HL-60/S4 treated with retinoic acid at 250 ng/mL for 4 days and 3 days (cell line): ENCODE measurements at regions not wholly inside any gene's neighbourhood (a gene's known extent, or its start where the extent isn't known, plus 50 kb on each side); places are given as distances from the start of the nearest gene placed in this dataset.

ENCODE experiments used
- in situ Hi-C: fragments of 300-500 bp; cut with MboI; formaldehyde crosslinking; loops from 2 replicates; pipeline ENCODE4 v1.7.0; 2022; ENCODE audit warnings: low sequenced_read_pairs

- in situ Hi-C loops: no loop called here
These were observed 175.8 kb downstream of the CSNK2A3 start for GRCh38 chr11:11177156-11177808.

GRCh38 chr11:11173316-11174025 lies 179.6 kb downstream of the CSNK2A3 start:
- in situ Hi-C loops: no loop called here

GRCh38 chr11:11171854-11172253 lies 181.2 kb downstream of the CSNK2A3 start:
- in situ Hi-C loops: no loop called here

- in situ Hi-C loops: no loop called here
These were observed 181.8 kb downstream of the CSNK2A3 start for GRCh38 chr11:11171285-11171684.

- in situ Hi-C loops: no loop called here
These were observed 182.5 kb downstream of the CSNK2A3 start for GRCh38 chr11:11170352-11171084.

- in situ Hi-C loops: no loop called here
These were observed 183.2 kb downstream of the CSNK2A3 start for GRCh38 chr11:11169715-11170351.

GRCh38 chr11:11167806-11168205 lies 185.2 kb downstream of the CSNK2A3 start:
- in situ Hi-C loops: no loop called here

- in situ Hi-C loops: no loop called here
These were observed 188.7 kb downstream of the CSNK2A3 start for GRCh38 chr11:11164334-11164690.

- in situ Hi-C loops: no loop called here
These were observed 189.2 kb downstream of the CSNK2A3 start for GRCh38 chr11:11163669-11164333.

- in situ Hi-C loops: no loop called here
These were observed 189.8 kb downstream of the CSNK2A3 start for GRCh38 chr11:11163236-11163635.

- in situ Hi-C loops: no loop called here
These were observed 195.9 kb downstream of the CSNK2A3 start for GRCh38 chr11:11157185-11157584.

GRCh38 chr11:11155962-11156815 lies 196.9 kb downstream of the CSNK2A3 start:
- in situ Hi-C loops: no loop called here

GRCh38 chr11:11152877-11153276 lies 200.2 kb downstream of the CSNK2A3 start:
- in situ Hi-C loops: no loop called here

GRCh38 chr11:11149671-11150459 lies 203.2 kb downstream of the CSNK2A3 start:
- in situ Hi-C loops: no loop called here

- in situ Hi-C loops: no loop called here
These were observed 204.5 kb downstream of the CSNK2A3 start for GRCh38 chr11:11148596-11148995.

- in situ Hi-C loops: no loop called here
These were observed 204.9 kb downstream of the CSNK2A3 start for GRCh38 chr11:11148104-11148509.

- in situ Hi-C loops: no loop called here
These were observed 206.2 kb downstream of the CSNK2A3 start for GRCh38 chr11:11146830-11147229.

- in situ Hi-C loops: no loop called here
These were observed 209.2 kb downstream of the CSNK2A3 start for GRCh38 chr11:11143849-11144248.

- in situ Hi-C loops: no loop called here
These were observed 210.6 kb downstream of the CSNK2A3 start for GRCh38 chr11:11142430-11142829.
